ENCODE measurements at regions not wholly inside any gene's neighbourhood (a gene's known extent, or its start where the extent isn't known, plus 50 kb on each side); places are given as distances from the start of the nearest gene placed in this dataset.

DNA sequence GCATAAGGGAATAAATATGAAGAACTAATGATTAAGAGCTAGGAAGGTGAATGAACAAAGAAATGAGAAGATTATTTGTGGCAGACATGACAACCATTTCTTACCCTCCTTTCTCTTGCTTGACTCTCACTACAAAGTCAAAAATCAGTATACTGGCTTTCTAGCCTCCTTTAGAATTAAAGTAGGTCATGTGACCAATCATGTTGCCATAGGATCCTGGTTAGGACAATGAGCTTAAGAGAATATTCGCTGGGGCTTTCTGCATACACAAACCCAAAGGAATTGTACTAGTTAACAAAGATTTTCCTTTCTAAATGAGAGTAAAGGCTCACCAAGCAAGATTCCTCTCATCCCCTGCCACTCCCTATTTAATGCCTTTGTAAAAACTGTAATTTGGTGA lies 76.0 kb upstream of the ID4 start:
- no peak for TF ChIP-seq MYC (IDR thresholded peaks at IDR 0.05; ENCODE audit: low read depth, low read length)
- TF ChIP-seq EZH2 (IDR thresholded peaks at IDR 0.05; ENCODE audit: borderline replicate concordance, low read depth, low read length, severe bottlenecking), result no peak
- TF ChIP-seq, protein P1, sequence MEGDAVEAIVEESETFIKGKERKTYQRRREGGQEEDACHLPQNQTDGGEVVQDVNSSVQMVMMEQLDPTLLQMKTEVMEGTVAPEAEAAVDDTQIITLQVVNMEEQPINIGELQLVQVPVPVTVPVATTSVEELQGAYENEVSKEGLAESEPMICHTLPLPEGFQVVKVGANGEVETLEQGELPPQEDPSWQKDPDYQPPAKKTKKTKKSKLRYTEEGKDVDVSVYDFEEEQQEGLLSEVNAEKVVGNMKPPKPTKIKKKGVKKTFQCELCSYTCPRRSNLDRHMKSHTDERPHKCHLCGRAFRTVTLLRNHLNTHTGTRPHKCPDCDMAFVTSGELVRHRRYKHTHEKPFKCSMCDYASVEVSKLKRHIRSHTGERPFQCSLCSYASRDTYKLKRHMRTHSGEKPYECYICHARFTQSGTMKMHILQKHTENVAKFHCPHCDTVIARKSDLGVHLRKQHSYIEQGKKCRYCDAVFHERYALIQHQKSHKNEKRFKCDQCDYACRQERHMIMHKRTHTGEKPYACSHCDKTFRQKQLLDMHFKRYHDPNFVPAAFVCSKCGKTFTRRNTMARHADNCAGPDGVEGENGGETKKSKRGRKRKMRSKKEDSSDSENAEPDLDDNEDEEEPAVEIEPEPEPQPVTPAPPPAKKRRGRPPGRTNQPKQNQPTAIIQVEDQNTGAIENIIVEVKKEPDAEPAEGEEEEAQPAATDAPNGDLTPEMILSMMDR (IDR thresholded peaks at IDR 0.05; ENCODE audit: extremely low read depth in 1 of 2, insufficient read depth in 1 of 2, low read depth in 1 of 2, low read length in 2 of 2), result no peak
- TF ChIP-seq, protein P2, sequence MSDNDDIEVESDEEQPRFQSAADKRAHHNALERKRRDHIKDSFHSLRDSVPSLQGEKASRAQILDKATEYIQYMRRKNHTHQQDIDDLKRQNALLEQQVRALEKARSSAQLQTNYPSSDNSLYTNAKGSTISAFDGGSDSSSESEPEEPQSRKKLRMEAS (IDR thresholded peaks at IDR 0.05; ENCODE audit: insufficient read depth, insufficient read length), result no peak
- TF ChIP-seq POLR2A (IDR thresholded peaks at IDR 0.05; ENCODE audit: low read depth, low read length), result no peak
- TF ChIP-seq POLR2AphosphoS5 (IDR thresholded peaks at IDR 0.05; ENCODE audit: insufficient read depth, low read depth, low read length), result no peak

Data from endothelial cell of umbilical vein (primary cell).